TTC549 (cell line): ENCODE measurements at regions not wholly inside any gene's neighbourhood (a gene's known extent, or its start where the extent isn't known, plus 50 kb on each side); places are given as distances from the start of the nearest gene placed in this dataset.

ENCODE experiments used
- FAIRE-seq: peaks from 2 replicates; lab custom pipeline; 2012; peaks lifted over from hg19 to GRCh38; lab: Jason Lieb, UNC

- no peak for FAIRE-seq
Observed at GRCh38 chr12:125890971-125891370, 825.7 kb downstream of the AACS start.

- FAIRE-seq = no peak
Observed at GRCh38 chr12:125892276-125892675, 827.0 kb downstream of the AACS start.

GRCh38 chr12:125902991-125903390, 837.8 kb downstream of the AACS start:
- no peak for FAIRE-seq

- FAIRE-seq = no peak
Observed at GRCh38 chr12:125907351-125907750, 842.1 kb downstream of the AACS start.

GRCh38 chr12:125919856-125920470, 854.7 kb downstream of the AACS start:
- no peak for FAIRE-seq

GRCh38 chr12:125922330-125922729, 857.1 kb downstream of the AACS start:
- FAIRE-seq = no peak

GRCh38 chr12:125936502-125936901, 871.3 kb downstream of the AACS start:
- no peak for FAIRE-seq

- no peak for FAIRE-seq
Observed at GRCh38 chr12:125944446-125944845, 879.2 kb downstream of the AACS start.

GRCh38 chr12:125949471-125949870, 884.2 kb downstream of the AACS start:
- FAIRE-seq = no peak

GRCh38 chr12:125954362-125954761, 889.1 kb downstream of the AACS start:
- no peak for FAIRE-seq

- FAIRE-seq = no peak
Observed at GRCh38 chr12:125956186-125956585, 891.0 kb downstream of the AACS start.

GRCh38 chr12:125966641-125967040, 901.4 kb downstream of the AACS start:
- no peak for FAIRE-seq

GRCh38 chr12:125968413-125968812, 903.2 kb downstream of the AACS start:
- no peak for FAIRE-seq

GRCh38 chr12:125971981-125972380, 906.7 kb downstream of the AACS start:
- no peak for FAIRE-seq

- no peak for FAIRE-seq
Observed at GRCh38 chr12:125978286-125978685, 913.1 kb downstream of the AACS start.

GRCh38 chr12:125981610-125982253, 916.5 kb downstream of the AACS start:
- FAIRE-seq = no peak

GRCh38 chr12:125983094-125983783, 918.0 kb downstream of the AACS start:
- no peak for FAIRE-seq

GRCh38 chr12:125983784-125984500, 918.7 kb downstream of the AACS start:
- no peak for FAIRE-seq

- no peak for FAIRE-seq
Observed at GRCh38 chr12:125988545-125988944, 923.3 kb downstream of the AACS start.

GRCh38 chr12:125989696-125990095, 924.5 kb downstream of the AACS start:
- FAIRE-seq = no peak

GRCh38 chr12:125996443-125996842, 931.2 kb downstream of the AACS start:
- no peak for FAIRE-seq

GRCh38 chr12:125999628-126000027, 934.4 kb downstream of the AACS start:
- FAIRE-seq = no peak

- no peak for FAIRE-seq
Observed at GRCh38 chr12:126019385-126019784, 954.1 kb downstream of the AACS start.
